ENCODE measurements at regions not wholly inside any gene's neighbourhood (a gene's known extent, or its start where the extent isn't known, plus 50 kb on each side); places are given as distances from the start of the nearest gene placed in this dataset.

DNA sequence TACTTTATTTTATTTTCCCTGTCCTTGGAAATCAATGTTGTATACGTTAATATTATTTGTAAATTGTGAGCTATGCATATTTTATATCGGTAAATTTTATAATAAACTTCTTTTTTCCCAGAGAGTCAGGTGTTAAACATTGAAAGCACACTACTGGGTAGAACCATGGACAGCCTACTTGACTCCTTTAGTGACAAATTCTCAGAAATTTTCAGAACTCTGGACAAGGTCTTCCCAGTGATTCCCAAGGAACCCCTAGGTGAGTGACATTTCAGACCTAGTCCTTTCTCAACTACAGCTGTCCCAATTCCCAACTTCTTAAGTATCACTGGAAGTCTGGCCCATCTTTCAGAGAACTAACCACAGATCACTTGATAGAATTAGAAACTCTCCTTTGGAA is 107.2 kb downstream of the RCN1 start:
- no peak for DNase-seq (ENCODE audit: low read depth)
- CTCF ChIA-PET: no interaction called here
- POLR2A ChIA-PET: no interaction called here
- TF ChIP-seq, protein P1, sequence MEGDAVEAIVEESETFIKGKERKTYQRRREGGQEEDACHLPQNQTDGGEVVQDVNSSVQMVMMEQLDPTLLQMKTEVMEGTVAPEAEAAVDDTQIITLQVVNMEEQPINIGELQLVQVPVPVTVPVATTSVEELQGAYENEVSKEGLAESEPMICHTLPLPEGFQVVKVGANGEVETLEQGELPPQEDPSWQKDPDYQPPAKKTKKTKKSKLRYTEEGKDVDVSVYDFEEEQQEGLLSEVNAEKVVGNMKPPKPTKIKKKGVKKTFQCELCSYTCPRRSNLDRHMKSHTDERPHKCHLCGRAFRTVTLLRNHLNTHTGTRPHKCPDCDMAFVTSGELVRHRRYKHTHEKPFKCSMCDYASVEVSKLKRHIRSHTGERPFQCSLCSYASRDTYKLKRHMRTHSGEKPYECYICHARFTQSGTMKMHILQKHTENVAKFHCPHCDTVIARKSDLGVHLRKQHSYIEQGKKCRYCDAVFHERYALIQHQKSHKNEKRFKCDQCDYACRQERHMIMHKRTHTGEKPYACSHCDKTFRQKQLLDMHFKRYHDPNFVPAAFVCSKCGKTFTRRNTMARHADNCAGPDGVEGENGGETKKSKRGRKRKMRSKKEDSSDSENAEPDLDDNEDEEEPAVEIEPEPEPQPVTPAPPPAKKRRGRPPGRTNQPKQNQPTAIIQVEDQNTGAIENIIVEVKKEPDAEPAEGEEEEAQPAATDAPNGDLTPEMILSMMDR (IDR thresholded peaks at IDR 0.05; ENCODE audit: insufficient read depth, low read depth, low read length): no peak
- Histone ChIP-seq H3K4me3 (ENCODE audit: low read depth, low read length) (no peak overlapping the region), H3K36me3 (ENCODE audit: control insufficient read depth, insufficient read depth, low read length) (no peaks in the 10 kb centered on the region), H3K27me3 (ENCODE audit: control insufficient read depth, insufficient read depth, low read length) (no peaks in the 10 kb centered on the region)

DNA sequence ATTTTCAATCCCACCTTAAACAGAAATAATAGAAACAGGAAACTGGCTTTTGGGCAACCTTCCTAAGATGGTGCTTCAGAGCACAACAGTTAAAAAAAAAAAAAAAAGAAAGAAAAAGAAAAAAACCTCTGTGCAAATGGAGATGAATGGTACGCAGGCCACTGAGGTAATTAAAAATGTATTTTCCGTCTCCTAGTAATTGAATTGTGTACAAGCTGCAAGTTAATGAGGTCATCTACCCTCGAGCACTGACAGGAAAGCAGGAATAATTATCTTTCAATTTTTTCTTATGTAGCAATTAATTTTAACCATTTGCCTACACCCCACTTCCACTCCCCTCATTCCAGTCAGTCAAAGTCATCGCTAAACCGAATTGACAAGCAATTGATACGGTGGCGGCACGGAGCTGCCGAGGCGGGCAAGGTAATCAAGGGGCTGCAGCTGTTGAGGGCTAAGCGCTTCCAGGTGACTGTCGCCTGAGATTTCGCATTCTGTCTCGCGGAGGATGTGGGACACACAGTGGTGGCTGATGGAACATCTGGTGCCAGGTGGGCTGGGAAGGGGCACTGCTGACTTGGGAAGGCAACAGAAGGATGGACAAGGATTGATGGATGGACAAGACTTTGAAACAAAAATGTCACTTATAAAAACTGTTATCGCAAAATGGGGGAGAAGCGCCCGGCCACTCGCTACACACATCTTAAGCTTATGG is 109.4 kb downstream of the RCN1 start:
- Histone ChIP-seq H3K4me3 (ENCODE audit: low read depth, low read length) (no peak overlapping the region), H3K27me3 (ENCODE audit: control insufficient read depth, insufficient read depth, low read length) (no peaks in the 10 kb centered on the region), H3K36me3 (ENCODE audit: control insufficient read depth, insufficient read depth, low read length) (no peaks in the 10 kb centered on the region)
- POLR2A ChIA-PET: no interaction called here
- CTCF ChIA-PET: interaction anchor here (2.4 kb wide), 1 partner anchor 24 kb away, joined by 7 read pairs; no protein-coding TSS in a partner anchor
- DNase-seq (ENCODE audit: low read depth): no peak
- TF ChIP-seq, protein P1 (IDR thresholded peaks at IDR 0.05; ENCODE audit: insufficient read depth, low read depth, low read length): no peak

DNA sequence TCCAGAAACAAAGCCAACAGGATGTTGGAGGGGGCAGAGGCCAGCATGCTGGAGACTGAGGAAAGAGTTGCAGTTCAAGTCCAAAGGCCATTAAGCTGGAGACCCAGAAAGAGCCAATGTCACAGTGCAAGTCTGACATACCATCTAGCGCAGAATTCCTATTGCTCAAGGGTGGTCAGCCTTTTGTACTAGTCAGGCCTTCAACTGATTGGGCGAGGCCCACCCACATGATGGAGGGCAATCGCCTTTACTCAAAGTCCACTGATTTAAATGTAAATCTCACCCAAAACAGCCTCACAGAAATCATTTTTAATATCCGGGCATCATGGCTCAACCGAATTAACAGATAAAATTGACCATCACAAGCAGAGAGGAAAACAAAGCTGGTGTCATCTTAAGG is 113.9 kb downstream of the RCN1 start:
- H3K27me3 ChIP-seq (ENCODE audit: control insufficient read depth, insufficient read depth, low read length): no peaks in the 10 kb centered on the region
- POLR2A ChIA-PET: no interaction called here
- no peaks in the 10 kb centered on the region for H3K36me3 ChIP-seq (ENCODE audit: control insufficient read depth, insufficient read depth, low read length)
- TF ChIP-seq, protein P1 (IDR thresholded peaks at IDR 0.05; ENCODE audit: insufficient read depth, low read depth, low read length): no peak
- CTCF ChIA-PET: no interaction called here
- no peak for DNase-seq (ENCODE audit: low read depth)
- no peak overlapping the region for H3K4me3 ChIP-seq (ENCODE audit: low read depth, low read length)

DNA sequence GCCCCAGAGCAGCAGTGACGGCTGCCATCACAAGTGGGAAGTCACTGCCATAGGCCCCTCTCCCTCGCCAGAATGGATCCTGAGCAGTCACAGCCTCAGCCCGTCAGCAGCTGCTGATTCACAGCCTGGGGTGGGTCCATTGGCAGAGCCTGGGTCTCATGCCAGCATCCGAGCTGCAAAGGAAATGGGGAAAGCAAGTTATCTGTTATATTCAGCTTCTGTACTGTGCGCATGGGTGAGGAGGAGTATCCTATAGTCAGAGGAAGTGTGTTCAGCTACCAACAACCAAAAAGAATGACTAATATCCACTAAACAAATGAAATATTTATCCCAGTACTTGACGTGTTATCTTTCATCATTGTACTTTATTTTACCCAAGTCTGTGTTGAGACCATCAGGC is 119.7 kb downstream of the RCN1 start:
- TF ChIP-seq, protein P1 (IDR thresholded peaks at IDR 0.05; ENCODE audit: insufficient read depth, low read depth, low read length): no peak
- ChIA-PET CTCF (no interaction called here), POLR2A (no interaction called here)
- H3K27me3 ChIP-seq (ENCODE audit: control insufficient read depth, insufficient read depth, low read length): no peaks in the 10 kb centered on the region
- DNase-seq (ENCODE audit: low read depth): no peak
- H3K36me3 ChIP-seq (ENCODE audit: control insufficient read depth, insufficient read depth, low read length): no peaks in the 10 kb centered on the region
- no peak overlapping the region for H3K4me3 ChIP-seq (ENCODE audit: low read depth, low read length)

DNA sequence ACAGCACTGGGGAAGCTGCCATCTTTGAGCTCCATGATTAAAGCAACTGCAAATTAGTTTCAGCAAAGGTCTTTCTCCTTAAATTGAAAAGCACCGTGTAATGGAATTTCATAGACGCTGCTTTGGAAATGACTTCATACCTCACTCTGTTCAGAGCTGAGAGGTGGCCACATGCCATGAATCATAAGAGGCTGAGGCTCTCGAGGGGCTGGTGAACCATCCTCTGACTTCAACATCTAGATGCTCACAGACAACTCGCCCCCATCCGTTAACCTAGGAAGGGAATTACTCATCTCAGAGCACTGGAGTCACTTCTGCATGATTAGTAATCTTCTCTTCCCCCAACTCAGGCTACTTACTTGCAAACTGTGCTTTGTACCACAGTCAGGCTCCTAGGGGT is 122.3 kb downstream of the RCN1 start:
- no peaks in the 10 kb centered on the region for H3K36me3 ChIP-seq (ENCODE audit: control insufficient read depth, insufficient read depth, low read length)
- no peak overlapping the region for H3K4me3 ChIP-seq (ENCODE audit: low read depth, low read length)
- TF ChIP-seq, protein P1 (IDR thresholded peaks at IDR 0.05; ENCODE audit: insufficient read depth, low read depth, low read length): no peak
- ChIA-PET CTCF (interaction anchor here (1.7 kb wide), 1 partner anchor 10 kb away, joined by 4 read pairs; no protein-coding TSS in a partner anchor), POLR2A (no interaction called here)
- no peak for DNase-seq (ENCODE audit: low read depth)
- H3K27me3 ChIP-seq (ENCODE audit: control insufficient read depth, insufficient read depth, low read length): no peaks in the 10 kb centered on the region

All from BJ (cell line).